ENCODE measurements at regions not wholly inside any gene's neighbourhood (a gene's known extent, or its start where the extent isn't known, plus 50 kb on each side); places are given as distances from the start of the nearest gene placed in this dataset.

- H3K4me1 ChIP-seq (ENCODE audit: control insufficient read depth, insufficient read depth, low read length) = peaks cover 3% of the 10 kb centered on the region; the same call in 1 of the 2 replicates
- no peak overlapping the region for H3K27ac ChIP-seq (ENCODE audit: extremely low read depth, low read depth, low read length)
- no peaks in the 10 kb centered on the region for H3K36me3 ChIP-seq (ENCODE audit: control insufficient read depth in 2 of 2, insufficient read depth in 1 of 2, low read length in 2 of 2)
- POLR2A ChIA-PET = no interaction called here
- H3K9me3 ChIP-seq (ENCODE audit: control insufficient read depth, insufficient read depth, low read depth, low read length) = no peaks in the 10 kb centered on the region
- TF ChIP-seq KLF1 (tag by site-specific recombination; IDR thresholded peaks at IDR 0.05) (no peak), ZNF610 (tag by site-specific recombination; IDR thresholded peaks at IDR 0.05; ENCODE audit: borderline replicate concordance) (no peak), ZNF114 (tag by site-specific recombination; IDR thresholded peaks at IDR 0.05) (no peak), KLF16 (tag by site-specific recombination; IDR thresholded peaks at IDR 0.05) (no peak), ZBTB44 (tag by site-specific recombination; IDR thresholded peaks at IDR 0.05) (no peak), ZNF529 (tag by site-specific recombination; IDR thresholded peaks at IDR 0.05; ENCODE audit: insufficient replicate concordance) (no peak), BCL11B (tag by site-specific recombination; IDR thresholded peaks at IDR 0.05; ENCODE audit: low read depth) (no peak), ZNF558 (tag by site-specific recombination; IDR thresholded peaks at IDR 0.05) (no peak), ZNF639 (tag by site-specific recombination; IDR thresholded peaks at IDR 0.05) (no peak), ZNF214 (tag by site-specific recombination; IDR thresholded peaks at IDR 0.05; ENCODE audit: borderline replicate concordance) (no peak), ZFP41 (tag by site-specific recombination; IDR thresholded peaks at IDR 0.05; ENCODE audit: borderline replicate concordance) (no peak), TRIM28 (IDR thresholded peaks at IDR 0.05; ENCODE audit: borderline replicate concordance, low read length) (no peak), ZBTB17 (tag by site-specific recombination; IDR thresholded peaks at IDR 0.05) (no peak), ZNF692 (tag by site-specific recombination; IDR thresholded peaks at IDR 0.05) (no peak), ZBTB11 (tag by site-specific recombination; conservative IDR thresholded peaks at IDR 0.05; ENCODE audit: low read depth) (no peak), ZNF791 (tag by site-specific recombination; IDR thresholded peaks at IDR 0.05) (no peak), ZNF660 (tag by site-specific recombination; IDR thresholded peaks at IDR 0.05) (no peak), ZNF585B (tag by site-specific recombination; IDR thresholded peaks at IDR 0.05) (no peak)
- H3K4me3 ChIP-seq (ENCODE audit: low read depth, low read length) = no peak overlapping the region
- CTCF ChIA-PET = no interaction called here
Observed at GRCh38 chr6:44535446-44535845, 147.9 kb downstream of the CDC5L start.

- CTCF ChIA-PET = no interaction called here
- no peak overlapping the region for H3K27ac ChIP-seq (ENCODE audit: extremely low read depth, low read depth, low read length)
- no peak overlapping the region for H3K4me3 ChIP-seq (ENCODE audit: low read depth, low read length)
- peaks cover 3% of the 10 kb centered on the region; the same call in 1 of the 2 replicates for H3K4me1 ChIP-seq (ENCODE audit: control insufficient read depth, insufficient read depth, low read length)
- POLR2A ChIA-PET = no interaction called here
- no peaks in the 10 kb centered on the region for H3K36me3 ChIP-seq (ENCODE audit: control insufficient read depth in 2 of 2, insufficient read depth in 1 of 2, low read length in 2 of 2)
- H3K9me3 ChIP-seq (ENCODE audit: control insufficient read depth, insufficient read depth, low read depth, low read length) = no peaks in the 10 kb centered on the region
- no peak for TF ChIP-seq ZNF202 (tag by site-specific recombination; IDR thresholded peaks at IDR 0.05; ENCODE audit: borderline replicate concordance)
- peak; percentile 89 for TF ChIP-seq ZNF239 (tag by site-specific recombination; IDR thresholded peaks at IDR 0.05)
- no peak for TF ChIP-seq ZNF677 (tag by site-specific recombination; IDR thresholded peaks at IDR 0.05)
Observed at GRCh38 chr6:44535967-44536366, 148.5 kb downstream of the CDC5L start.
